HFFc6 (cell line): ENCODE measurements at regions not wholly inside any gene's neighbourhood (a gene's known extent, or its start where the extent isn't known, plus 50 kb on each side); places are given as distances from the start of the nearest gene placed in this dataset.

Source experiments
- DNase-seq: peaks from one replicate; pipeline ENCODE4 v3.0.0-alpha.2; 2018
- H3K27ac Mint-ChIP-seq: 2 replicates; pipeline ENCODE4 v1.8.0; 2020; ENCODE audit warnings: mild to moderate bottlenecking, mixed read lengths
- H3K27me3 Mint-ChIP-seq: 2 replicates; pipeline ENCODE4 v1.8.0; 2021; ENCODE audit warnings: mild to moderate bottlenecking, moderate library complexity, mixed read lengths; ENCODE audit not compliant: insufficient read depth
- H3K36me3 Mint-ChIP-seq: 2 replicates; pipeline ENCODE4 v1.8.0; 2021; ENCODE audit warnings: low read depth, mixed read lengths
- H3K4me1 Mint-ChIP-seq: 2 replicates; pipeline ENCODE4 v1.8.0; 2020; ENCODE audit warnings: low read depth, mixed read lengths
- H3K4me3 Mint-ChIP-seq: 2 replicates; pipeline ENCODE4 v1.8.0; 2020; ENCODE audit warnings: mild to moderate bottlenecking, moderate library complexity, mixed read lengths
- H3K9me3 Mint-ChIP-seq: 2 replicates; pipeline ENCODE4 v1.8.0; 2020; ENCODE audit warnings: mild to moderate bottlenecking, mixed read lengths
- TF ChIP-seq, protein P1 (sequence below): fragments of 200-600 bp; sonication (generic); IDR thresholded peaks from 2 replicates; pipeline ENCODE4 v1.5.0; 2021; ENCODE audit warnings: antibody characterized with exemption, mild to moderate bottlenecking

DNA sequence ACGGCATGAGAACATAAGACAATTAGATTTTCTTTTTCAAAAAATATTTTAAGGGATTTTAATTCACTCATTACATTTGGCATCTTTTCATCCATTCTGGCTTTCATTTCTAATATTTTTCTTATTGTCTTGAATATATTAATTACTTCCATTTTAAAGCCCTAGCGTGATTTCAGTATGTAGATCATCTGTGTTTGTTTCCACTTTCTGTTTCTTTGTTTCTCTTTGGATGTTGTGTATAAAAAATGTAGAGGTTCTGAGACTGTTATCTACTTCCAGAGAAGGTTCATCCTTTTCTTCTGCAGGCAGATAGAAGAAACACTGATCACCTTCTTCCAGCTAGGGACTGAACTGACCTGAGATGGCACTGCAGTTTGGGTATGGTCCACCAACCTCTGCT, 664.4 kb upstream of the SLC39A10 start:
- no peak for DNase-seq
- Mint-ChIP-seq H3K27ac (no peak overlapping the region), H3K36me3 (no peaks in the 10 kb centered on the region), H3K9me3 (peaks cover 11% of the 10 kb centered on the region), H3K4me1 (no peaks in the 10 kb centered on the region), H3K27me3 (no peaks in the 10 kb centered on the region), H3K4me3 (no peak overlapping the region)
- TF ChIP-seq, protein P1, sequence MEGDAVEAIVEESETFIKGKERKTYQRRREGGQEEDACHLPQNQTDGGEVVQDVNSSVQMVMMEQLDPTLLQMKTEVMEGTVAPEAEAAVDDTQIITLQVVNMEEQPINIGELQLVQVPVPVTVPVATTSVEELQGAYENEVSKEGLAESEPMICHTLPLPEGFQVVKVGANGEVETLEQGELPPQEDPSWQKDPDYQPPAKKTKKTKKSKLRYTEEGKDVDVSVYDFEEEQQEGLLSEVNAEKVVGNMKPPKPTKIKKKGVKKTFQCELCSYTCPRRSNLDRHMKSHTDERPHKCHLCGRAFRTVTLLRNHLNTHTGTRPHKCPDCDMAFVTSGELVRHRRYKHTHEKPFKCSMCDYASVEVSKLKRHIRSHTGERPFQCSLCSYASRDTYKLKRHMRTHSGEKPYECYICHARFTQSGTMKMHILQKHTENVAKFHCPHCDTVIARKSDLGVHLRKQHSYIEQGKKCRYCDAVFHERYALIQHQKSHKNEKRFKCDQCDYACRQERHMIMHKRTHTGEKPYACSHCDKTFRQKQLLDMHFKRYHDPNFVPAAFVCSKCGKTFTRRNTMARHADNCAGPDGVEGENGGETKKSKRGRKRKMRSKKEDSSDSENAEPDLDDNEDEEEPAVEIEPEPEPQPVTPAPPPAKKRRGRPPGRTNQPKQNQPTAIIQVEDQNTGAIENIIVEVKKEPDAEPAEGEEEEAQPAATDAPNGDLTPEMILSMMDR, result no peak

DNA sequence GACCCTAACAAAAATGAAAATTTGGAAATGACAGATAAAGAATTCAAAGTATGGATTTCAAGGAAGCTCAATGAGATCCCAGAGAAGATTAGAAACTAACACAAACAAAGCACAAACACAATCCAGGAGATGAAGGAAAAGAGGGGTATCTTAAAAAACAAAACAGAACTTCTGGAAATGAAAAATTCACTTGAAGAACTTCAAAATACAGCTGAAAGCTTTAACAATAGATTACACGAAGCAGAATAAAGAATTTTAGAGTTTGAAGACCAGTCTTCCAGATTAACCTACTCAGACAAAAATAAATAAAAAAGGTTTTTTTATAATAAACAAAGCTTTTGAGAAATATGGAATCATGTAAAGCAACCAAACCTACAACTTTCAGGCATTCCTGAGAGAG, 671.8 kb upstream of the SLC39A10 start:
- Mint-ChIP-seq H3K36me3 (0 out of 2 replicates have a peak, but pooled peaks cover 8% of the 10 kb centered on the region), H3K4me1 (no peaks in the 10 kb centered on the region), H3K27ac (no peak overlapping the region), H3K9me3 (peaks cover 47% of the 10 kb centered on the region), H3K4me3 (no peak overlapping the region), H3K27me3 (no peaks in the 10 kb centered on the region; the same call in 1 of the 2 replicates)
- TF ChIP-seq, protein P1, result no peak
- DNase-seq, result no peak

DNA sequence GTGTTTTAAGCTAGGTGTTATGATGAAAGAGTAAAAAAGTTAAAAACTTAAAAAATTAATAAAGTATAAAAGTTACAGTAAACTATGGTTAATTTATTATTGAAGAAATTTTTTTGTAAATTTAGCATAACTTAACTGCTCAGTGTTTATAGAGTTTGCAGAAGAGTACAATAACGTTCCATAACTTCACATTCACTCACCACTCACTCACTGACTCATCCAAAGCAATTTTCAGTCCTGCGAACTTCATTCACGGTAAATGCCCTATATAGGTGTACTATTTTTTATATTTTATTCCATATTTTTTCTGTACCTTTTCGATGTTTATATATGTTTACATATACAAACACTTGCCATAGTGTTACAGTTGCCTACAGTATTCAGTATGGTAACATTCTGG, 694.8 kb upstream of the SLC39A10 start:
- no peak overlapping the region for H3K27ac Mint-ChIP-seq
- no peaks in the 10 kb centered on the region for H3K36me3 Mint-ChIP-seq
- peaks cover 31% of the 10 kb centered on the region for H3K9me3 Mint-ChIP-seq
- H3K4me1 Mint-ChIP-seq, result no peaks in the 10 kb centered on the region
- no peak overlapping the region for H3K4me3 Mint-ChIP-seq
- no peaks in the 10 kb centered on the region for H3K27me3 Mint-ChIP-seq
- TF ChIP-seq, protein P1, result no peak
- no peak for DNase-seq

DNA sequence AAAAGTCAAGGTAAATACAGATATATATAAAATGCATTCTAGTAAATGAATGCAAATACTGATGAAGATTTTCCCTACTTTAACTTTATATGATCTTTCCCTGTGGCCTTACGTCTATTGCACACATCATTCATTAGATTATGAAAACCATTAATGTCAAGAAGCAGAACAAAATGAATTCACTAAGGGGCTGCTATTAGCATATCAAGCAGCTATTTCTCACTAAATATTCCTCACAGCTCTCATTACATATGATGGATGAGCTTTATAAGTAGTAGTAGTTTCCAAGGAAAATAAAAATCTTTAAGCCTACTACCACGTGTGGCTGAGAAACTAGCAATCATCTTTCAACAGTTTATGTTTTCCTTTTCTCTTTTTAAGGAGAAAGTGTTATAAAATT, 702.8 kb upstream of the SLC39A10 start:
- no peak for DNase-seq
- Mint-ChIP-seq H3K4me3 (no peak overlapping the region), H3K27me3 (no peaks in the 10 kb centered on the region), H3K27ac (no peak overlapping the region), H3K4me1 (no peaks in the 10 kb centered on the region), H3K9me3 (peaks cover 33% of the 10 kb centered on the region), H3K36me3 (no peaks in the 10 kb centered on the region; the same call in 1 of the 2 replicates)
- TF ChIP-seq, protein P1, result no peak

DNA sequence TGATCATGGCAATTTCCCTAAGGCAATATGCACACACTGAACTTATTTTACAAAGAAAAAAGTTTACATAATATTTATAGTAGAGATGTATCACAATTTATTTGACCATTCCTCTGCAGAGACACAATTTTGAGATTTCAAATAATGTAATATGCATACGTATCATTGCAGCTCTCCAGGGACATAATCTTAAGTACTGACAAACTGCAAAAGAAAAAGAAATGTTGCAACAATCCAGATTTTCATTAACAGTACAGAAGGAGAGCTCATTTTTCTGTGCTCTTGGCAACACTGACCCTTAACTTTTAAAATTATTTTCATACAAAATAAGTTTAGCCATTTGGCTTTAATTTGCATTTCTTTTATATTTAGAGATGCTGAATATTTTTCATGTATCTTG, 710.2 kb upstream of the SLC39A10 start:
- H3K36me3 Mint-ChIP-seq, result no peaks in the 10 kb centered on the region

More for the DNA sequence above, 710.2 kb upstream of the SLC39A10 start:
- no peak for DNase-seq
- no peak overlapping the region for H3K4me3 Mint-ChIP-seq
- H3K4me1 Mint-ChIP-seq, result no peaks in the 10 kb centered on the region
- TF ChIP-seq, protein P1, result no peak
- H3K9me3 Mint-ChIP-seq, result peaks cover 13% of the 10 kb centered on the region
- H3K27ac Mint-ChIP-seq, result no peak overlapping the region
- H3K27me3 Mint-ChIP-seq, result no peaks in the 10 kb centered on the region
